ENCODE measurements at regions not wholly inside any gene's neighbourhood (a gene's known extent, or its start where the extent isn't known, plus 50 kb on each side); places are given as distances from the start of the nearest gene placed in this dataset.

- Mint-ChIP-seq H3K4me3 (no peak overlapping the region), H3K9me3 (peaks cover 5% of the 10 kb centered on the region), H3K27ac (no peak overlapping the region), H3K36me3 (ENCODE audit: low read depth) (no peaks in the 10 kb centered on the region), H3K27me3 (no peaks in the 10 kb centered on the region), H3K4me1 (no peaks in the 10 kb centered on the region)
- ATAC-seq (no peak), DNase-seq (no peak)
Measured at GRCh38 chr5:85266692-85267091, 882.0 kb upstream of the EDIL3 start.

DNA sequence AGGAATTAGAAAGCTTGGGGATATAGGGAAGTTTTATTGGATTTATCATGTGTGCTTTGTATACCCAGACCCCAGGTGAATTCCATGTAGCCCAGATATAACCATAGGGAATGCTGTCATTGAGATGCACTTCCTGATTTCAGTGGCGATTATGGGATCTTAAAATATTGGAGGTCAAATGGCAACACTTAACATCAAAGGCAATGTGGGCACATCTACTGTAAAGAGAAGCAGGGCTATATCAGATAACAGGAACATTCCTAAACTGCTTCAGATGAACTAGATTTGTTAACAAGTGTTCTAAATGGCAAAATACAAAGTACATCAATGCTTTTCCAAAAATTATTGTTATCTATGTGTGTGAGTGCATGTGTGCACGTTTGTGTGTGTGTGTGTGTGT lies 883.5 kb upstream of the EDIL3 start:
- no peak overlapping the region for H3K27ac Mint-ChIP-seq
- DNase-seq (no peak), ATAC-seq (no peak)
- peaks cover 5% of the 10 kb centered on the region for H3K9me3 Mint-ChIP-seq
- H3K4me1 Mint-ChIP-seq = no peaks in the 10 kb centered on the region
- H3K4me3 Mint-ChIP-seq = no peak overlapping the region
- H3K36me3 Mint-ChIP-seq (ENCODE audit: low read depth) = no peaks in the 10 kb centered on the region
- H3K27me3 Mint-ChIP-seq = no peaks in the 10 kb centered on the region

GRCh38 chr5:85278193-85278592 lies 893.5 kb upstream of the EDIL3 start:
- Mint-ChIP-seq H3K27me3 (no peaks in the 10 kb centered on the region), H3K4me1 (no peaks in the 10 kb centered on the region), H3K27ac (no peak overlapping the region), H3K4me3 (no peak overlapping the region), H3K36me3 (ENCODE audit: low read depth) (no peaks in the 10 kb centered on the region), H3K9me3 (peaks cover 7% of the 10 kb centered on the region)
- ATAC-seq (no peak), DNase-seq (no peak)

GRCh38 chr5:85288914-85289313 lies 904.2 kb upstream of the EDIL3 start:
- H3K36me3 Mint-ChIP-seq (ENCODE audit: low read depth) = no peaks in the 10 kb centered on the region
- H3K4me1 Mint-ChIP-seq = no peaks in the 10 kb centered on the region
- ATAC-seq (no peak), DNase-seq (no peak)
- H3K4me3 Mint-ChIP-seq = no peak overlapping the region
- H3K27me3 Mint-ChIP-seq = no peaks in the 10 kb centered on the region
- H3K9me3 Mint-ChIP-seq = no peaks in the 10 kb centered on the region
- no peak overlapping the region for H3K27ac Mint-ChIP-seq

DNA sequence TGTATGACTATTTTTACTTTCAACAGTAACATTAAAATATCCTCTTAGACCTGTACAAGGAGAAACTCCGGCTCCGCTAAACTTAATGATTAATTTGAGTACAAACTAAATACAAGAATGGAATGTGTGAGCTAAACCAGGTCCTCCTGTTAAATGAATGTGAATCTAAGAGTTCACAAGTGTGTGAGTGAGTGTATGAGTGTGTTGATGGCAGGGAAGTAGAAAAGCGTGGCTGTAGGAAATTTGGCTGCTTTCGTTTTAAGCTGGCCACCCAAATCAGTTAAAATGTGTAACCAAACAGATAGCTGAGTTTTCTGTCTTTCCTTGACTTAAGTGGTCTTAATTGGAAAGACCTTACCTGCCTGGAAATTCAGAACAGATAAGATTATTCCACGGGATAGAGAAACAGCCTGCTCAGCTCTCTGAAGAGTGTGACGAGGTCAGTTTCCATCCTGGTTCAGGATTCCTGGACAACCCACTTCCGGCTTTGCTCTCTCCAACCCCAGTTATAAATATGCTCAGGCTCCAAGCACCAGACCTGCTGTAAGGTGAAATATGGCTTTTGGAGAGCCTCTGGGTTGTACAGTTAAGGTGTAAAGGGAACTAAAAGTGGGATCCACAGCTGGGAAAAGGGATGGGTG lies 908.6 kb upstream of the EDIL3 start:
- H3K27ac Mint-ChIP-seq = no peak overlapping the region
- H3K4me3 Mint-ChIP-seq = no peak overlapping the region
- DNase-seq (no peak), ATAC-seq (no peak)
- H3K36me3 Mint-ChIP-seq (ENCODE audit: low read depth) = no peaks in the 10 kb centered on the region
- H3K4me1 Mint-ChIP-seq = no peaks in the 10 kb centered on the region
- H3K27me3 Mint-ChIP-seq = no peaks in the 10 kb centered on the region
- H3K9me3 Mint-ChIP-seq = no peaks in the 10 kb centered on the region

- H3K27me3 Mint-ChIP-seq = no peaks in the 10 kb centered on the region
- no peaks in the 10 kb centered on the region for H3K9me3 Mint-ChIP-seq
- DNase-seq (no peak), ATAC-seq (no peak)
- no peaks in the 10 kb centered on the region for H3K4me1 Mint-ChIP-seq
- H3K27ac Mint-ChIP-seq = no peak overlapping the region
- no peak overlapping the region for H3K4me3 Mint-ChIP-seq
- no peaks in the 10 kb centered on the region for H3K36me3 Mint-ChIP-seq (ENCODE audit: low read depth)
Measured at GRCh38 chr5:85304524-85304923, 919.8 kb upstream of the EDIL3 start.

- ATAC-seq (no peak), DNase-seq (no peak)
- H3K9me3 Mint-ChIP-seq = no peaks in the 10 kb centered on the region
- H3K4me1 Mint-ChIP-seq = no peaks in the 10 kb centered on the region
- no peak overlapping the region for H3K4me3 Mint-ChIP-seq
- no peak overlapping the region for H3K27ac Mint-ChIP-seq
- H3K36me3 Mint-ChIP-seq (ENCODE audit: low read depth) = no peaks in the 10 kb centered on the region
- H3K27me3 Mint-ChIP-seq = no peaks in the 10 kb centered on the region
Measured at GRCh38 chr5:85305766-85306165, 921.1 kb upstream of the EDIL3 start.

- no peaks in the 10 kb centered on the region for H3K27me3 Mint-ChIP-seq
- no peak overlapping the region for H3K4me3 Mint-ChIP-seq
- no peak for DNase-seq
- no peaks in the 10 kb centered on the region for H3K4me1 Mint-ChIP-seq
- no peak overlapping the region for H3K27ac Mint-ChIP-seq
- H3K9me3 Mint-ChIP-seq = no peaks in the 10 kb centered on the region
- no peaks in the 10 kb centered on the region for H3K36me3 Mint-ChIP-seq (ENCODE audit: low read depth)
- ATAC-seq = no peak
Measured at GRCh38 chr5:85311536-85311935, 926.9 kb upstream of the EDIL3 start.

DNA sequence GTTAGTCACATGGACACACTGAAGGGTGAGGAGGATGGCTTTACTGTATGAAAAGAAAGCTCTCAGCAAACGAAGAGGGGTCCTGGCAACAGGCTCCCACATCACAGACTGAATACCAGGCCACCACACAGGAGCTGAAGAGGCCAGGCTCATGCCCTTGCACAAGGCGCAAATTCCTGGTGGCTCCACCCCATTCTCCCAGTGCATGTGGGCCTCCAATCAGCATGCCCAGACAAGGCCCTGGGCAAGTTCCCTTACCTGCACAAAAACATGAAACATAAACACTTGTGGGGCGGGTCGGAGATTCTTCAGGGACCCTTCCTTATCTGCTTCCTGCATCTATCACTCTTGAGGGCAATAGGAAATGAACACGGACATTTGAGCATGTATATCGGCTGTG lies 935.8 kb upstream of the EDIL3 start:
- no peaks in the 10 kb centered on the region for H3K4me1 Mint-ChIP-seq
- no peaks in the 10 kb centered on the region for H3K36me3 Mint-ChIP-seq (ENCODE audit: low read depth)
- no peaks in the 10 kb centered on the region for H3K9me3 Mint-ChIP-seq
- no peaks in the 10 kb centered on the region for H3K27me3 Mint-ChIP-seq
- no peak overlapping the region for H3K27ac Mint-ChIP-seq
- ATAC-seq (no peak), DNase-seq (no peak)
- H3K4me3 Mint-ChIP-seq = no peak overlapping the region

- DNase-seq = no peak
- H3K9me3 Mint-ChIP-seq = no peaks in the 10 kb centered on the region
- no peak overlapping the region for H3K27ac Mint-ChIP-seq
- H3K36me3 Mint-ChIP-seq (ENCODE audit: low read depth) = no peaks in the 10 kb centered on the region
- no peak overlapping the region for H3K4me3 Mint-ChIP-seq
- no peak for ATAC-seq
- no peaks in the 10 kb centered on the region for H3K27me3 Mint-ChIP-seq
- no peaks in the 10 kb centered on the region for H3K4me1 Mint-ChIP-seq
Measured at GRCh38 chr5:85333276-85333675, 948.6 kb upstream of the EDIL3 start.

DNA sequence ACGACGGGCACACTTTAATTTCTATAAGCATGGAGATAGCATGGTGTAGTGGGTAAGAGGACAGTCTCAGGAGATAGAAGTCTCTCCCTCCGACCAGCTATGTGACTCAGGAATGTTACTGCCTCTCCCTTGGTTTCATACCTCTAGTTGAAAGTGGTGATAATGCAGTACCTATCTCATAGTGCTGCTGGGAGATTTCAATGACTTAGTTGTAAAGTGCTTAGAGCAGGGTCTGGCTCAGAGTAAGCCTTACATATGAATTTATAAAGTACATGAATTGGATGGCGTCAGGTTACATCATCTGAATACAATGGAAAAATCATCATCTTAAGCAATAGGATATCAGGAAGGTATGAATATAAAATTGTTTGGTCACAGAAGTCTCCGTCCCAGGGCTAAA lies 952.8 kb upstream of the EDIL3 start:
- no peaks in the 10 kb centered on the region for H3K36me3 Mint-ChIP-seq (ENCODE audit: low read depth)
- no peaks in the 10 kb centered on the region for H3K4me1 Mint-ChIP-seq

GRCh38 chr5:85340790-85341189 lies 956.1 kb upstream of the EDIL3 start:
- DNase-seq = no peak
- H3K36me3 Mint-ChIP-seq (ENCODE audit: low read depth) = no peaks in the 10 kb centered on the region
- H3K9me3 Mint-ChIP-seq = no peaks in the 10 kb centered on the region
- no peaks in the 10 kb centered on the region for H3K27me3 Mint-ChIP-seq
- ATAC-seq = no peak
- H3K27ac Mint-ChIP-seq = no peak overlapping the region
- no peak overlapping the region for H3K4me3 Mint-ChIP-seq
- no peaks in the 10 kb centered on the region for H3K4me1 Mint-ChIP-seq

More for the DNA sequence above, 952.8 kb upstream of the EDIL3 start:
- no peak for ATAC-seq
- DNase-seq = no peak
- Mint-ChIP-seq H3K4me3 (no peak overlapping the region), H3K9me3 (no peaks in the 10 kb centered on the region), H3K27me3 (no peaks in the 10 kb centered on the region), H3K27ac (no peak overlapping the region)

DNA sequence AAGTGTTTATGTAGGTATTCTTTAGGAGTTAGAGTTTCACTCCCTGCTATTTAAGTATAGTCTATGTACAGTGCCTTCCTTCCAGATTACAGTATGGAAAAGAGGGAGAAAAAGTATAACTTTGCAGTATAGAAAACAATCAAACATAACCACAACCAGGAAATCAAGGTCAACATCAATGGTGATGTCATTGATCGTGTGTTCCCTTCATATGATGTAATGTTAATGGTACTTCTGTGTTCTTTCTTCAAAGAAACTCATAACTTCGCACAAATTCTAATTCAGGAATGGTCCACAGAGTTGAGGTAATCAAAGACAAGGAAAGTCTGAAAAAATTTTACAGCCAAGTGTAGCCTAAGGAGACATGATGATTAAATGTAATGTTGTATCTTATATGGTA lies 961.1 kb upstream of the EDIL3 start:
- Mint-ChIP-seq H3K9me3 (no peaks in the 10 kb centered on the region), H3K4me1 (no peaks in the 10 kb centered on the region), H3K27me3 (no peaks in the 10 kb centered on the region), H3K36me3 (ENCODE audit: low read depth) (no peaks in the 10 kb centered on the region), H3K27ac (no peak overlapping the region), H3K4me3 (no peak overlapping the region)
- DNase-seq (no peak), ATAC-seq (no peak)

DNA sequence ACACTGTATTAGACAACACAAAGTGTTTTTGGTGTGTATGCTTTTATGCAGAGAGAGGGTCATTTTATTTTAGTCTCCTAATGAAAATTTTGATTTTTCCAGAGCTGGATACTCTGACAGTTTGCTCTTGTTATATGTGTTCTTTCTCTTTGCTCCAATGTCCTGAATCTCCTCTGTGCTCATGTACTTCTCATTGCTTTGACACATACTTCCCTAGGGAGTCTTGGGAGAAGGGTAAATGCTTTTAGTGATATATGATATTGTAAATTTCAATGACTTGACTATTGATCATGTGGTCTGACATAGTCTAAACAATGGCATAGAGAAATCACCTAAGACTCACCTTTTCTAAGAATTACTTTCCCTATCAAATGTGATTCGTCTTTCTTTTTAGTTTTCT lies 972.6 kb upstream of the EDIL3 start:
- DNase-seq (no peak), ATAC-seq (no peak)
- no peak overlapping the region for H3K27ac Mint-ChIP-seq
- H3K27me3 Mint-ChIP-seq = no peaks in the 10 kb centered on the region
- H3K4me3 Mint-ChIP-seq = no peak overlapping the region
- no peaks in the 10 kb centered on the region for H3K36me3 Mint-ChIP-seq (ENCODE audit: low read depth)
- peaks cover 3% of the 10 kb centered on the region for H3K9me3 Mint-ChIP-seq
- H3K4me1 Mint-ChIP-seq = no peaks in the 10 kb centered on the region

GRCh38 chr5:85375525-85375924 lies 990.8 kb upstream of the EDIL3 start:
- ATAC-seq (no peak), DNase-seq (no peak)
- H3K36me3 Mint-ChIP-seq (ENCODE audit: low read depth) = no peaks in the 10 kb centered on the region
- H3K4me3 Mint-ChIP-seq = no peak overlapping the region
- no peaks in the 10 kb centered on the region for H3K27me3 Mint-ChIP-seq
- no peak overlapping the region for H3K27ac Mint-ChIP-seq
- no peaks in the 10 kb centered on the region for H3K4me1 Mint-ChIP-seq
- H3K9me3 Mint-ChIP-seq = peaks cover 3% of the 10 kb centered on the region

DNA sequence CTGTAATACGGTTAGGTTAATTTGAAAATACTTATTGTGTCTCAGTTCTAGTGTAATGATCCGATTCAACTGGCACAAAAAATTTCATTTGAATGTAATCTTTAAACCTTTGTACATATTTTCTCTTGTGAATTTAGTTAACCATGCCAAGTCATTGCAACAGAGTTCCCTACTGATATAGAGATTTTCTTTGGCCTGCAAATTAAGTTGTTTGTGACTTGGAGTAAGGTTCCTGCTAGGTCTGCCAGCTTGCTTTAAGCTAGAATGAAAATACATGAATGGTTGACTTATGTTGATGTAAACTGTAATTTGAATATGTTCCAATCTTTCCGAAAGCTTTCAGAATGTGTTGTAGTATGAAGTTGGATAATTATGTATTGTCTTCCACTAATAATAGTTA lies 1004.1 kb upstream of the EDIL3 start:
- H3K4me3 Mint-ChIP-seq = no peak overlapping the region
- ATAC-seq (no peak), DNase-seq (no peak)
- H3K9me3 Mint-ChIP-seq = peaks cover 9% of the 10 kb centered on the region
- no peak overlapping the region for H3K27ac Mint-ChIP-seq
- no peaks in the 10 kb centered on the region for H3K36me3 Mint-ChIP-seq (ENCODE audit: low read depth)
- no peaks in the 10 kb centered on the region for H3K27me3 Mint-ChIP-seq
- no peaks in the 10 kb centered on the region for H3K4me1 Mint-ChIP-seq
